NCI-H524 treated with DMSO at 0.1 percent for 48 hours (cell line): ENCODE measurements at regions not wholly inside any gene's neighbourhood (a gene's known extent, or its start where the extent isn't known, plus 50 kb on each side); places are given as distances from the start of the nearest gene placed in this dataset.
"Not testable (repeated sequence)": the region's sequence is repeated elsewhere in the genome, so short reads cannot be mapped to it uniquely, and the experiment has no call there.

Experiments used
- DNase-seq: peaks from one replicate; lab custom pipeline; 2025; lab: John Stamatoyannopoulos, UW

GRCh38 chr1:146710838-146711521, 227.1 kb upstream of the NBPF12 start:
- not testable (repeated sequence) for DNase-seq

GRCh38 chr1:146709302-146709701, 228.8 kb upstream of the NBPF12 start:
- not testable (repeated sequence) for DNase-seq

GRCh38 chr1:146704162-146704724, 233.9 kb upstream of the NBPF12 start:
- not testable (repeated sequence) for DNase-seq

- DNase-seq: not testable (repeated sequence)
Observed at GRCh38 chr1:146701320-146701719, 236.8 kb upstream of the NBPF12 start.

GRCh38 chr1:146695388-146695787, 242.7 kb upstream of the NBPF12 start:
- not testable (repeated sequence) for DNase-seq

- DNase-seq: not testable (repeated sequence)
Observed at GRCh38 chr1:146691798-146692197, 246.3 kb upstream of the NBPF12 start.

GRCh38 chr1:146688893-146689292, 249.2 kb upstream of the NBPF12 start:
- not testable (repeated sequence) for DNase-seq

- not testable (repeated sequence) for DNase-seq
Observed at GRCh38 chr1:146686777-146687366, 251.3 kb upstream of the NBPF12 start.

- DNase-seq: not testable (repeated sequence)
Observed at GRCh38 chr1:146683126-146683429, 255.0 kb upstream of the NBPF12 start.

- not testable (repeated sequence) for DNase-seq
Observed at GRCh38 chr1:146682227-146683125, 255.6 kb upstream of the NBPF12 start.

GRCh38 chr1:146673729-146674299, 264.3 kb upstream of the NBPF12 start:
- DNase-seq: not testable (repeated sequence)

GRCh38 chr1:146672608-146673007, 265.5 kb upstream of the NBPF12 start:
- DNase-seq: not testable (repeated sequence)

- not testable (repeated sequence) for DNase-seq
Observed at GRCh38 chr1:146671588-146671987, 266.5 kb upstream of the NBPF12 start.

- DNase-seq: not testable (repeated sequence)
Observed at GRCh38 chr1:146670832-146671566, 267.1 kb upstream of the NBPF12 start.

GRCh38 chr1:146666275-146666674, 271.8 kb upstream of the NBPF12 start:
- DNase-seq: not testable (repeated sequence)

GRCh38 chr1:146660242-146660641, 277.9 kb upstream of the NBPF12 start:
- not testable (repeated sequence) for DNase-seq

GRCh38 chr1:146656356-146657060, 281.6 kb upstream of the NBPF12 start:
- not testable (repeated sequence) for DNase-seq

GRCh38 chr1:146654763-146655162, 283.4 kb upstream of the NBPF12 start:
- not testable (repeated sequence) for DNase-seq

- not testable (repeated sequence) for DNase-seq
Observed at GRCh38 chr1:146645978-146646604, 292.0 kb upstream of the NBPF12 start.

GRCh38 chr1:146641534-146641933, 296.6 kb upstream of the NBPF12 start:
- DNase-seq: not testable (repeated sequence)
